ENCODE measurements at regions not wholly inside any gene's neighbourhood (a gene's known extent, or its start where the extent isn't known, plus 50 kb on each side); places are given as distances from the start of the nearest gene placed in this dataset.
A peak's percentile ranks its signal among the peaks of the same experiment; 100 is the strongest.

DNA sequence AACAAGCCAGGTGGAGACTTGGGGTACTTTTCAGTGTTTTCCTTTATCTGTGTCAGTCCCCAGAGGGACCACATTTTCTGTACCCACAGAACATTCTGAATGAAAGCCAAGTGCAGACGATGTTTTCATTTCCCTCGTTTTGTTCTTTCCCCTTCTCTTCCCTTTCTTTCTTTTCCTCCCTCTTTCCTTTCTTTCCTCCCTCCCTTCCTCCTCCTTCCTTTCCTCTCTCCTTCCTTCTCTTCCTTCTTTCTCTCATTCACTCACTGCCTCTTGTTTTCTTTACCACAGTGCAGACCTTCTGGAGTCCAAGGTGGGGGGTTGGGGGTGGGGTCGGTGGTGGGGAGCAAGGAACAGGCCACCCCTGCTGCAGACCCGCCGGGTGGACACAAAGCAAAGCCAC is 141.4 kb upstream of the MKI67 start:
- DNase-seq, result no peak
- H3K27me3 ChIP-seq (ENCODE audit: control insufficient read depth in 3 of 3, insufficient read depth in 3 of 3, low read length in 2 of 3), result peaks cover 0 to 38% (median 27%) of the 10 kb centered on the region in 3 donors
- H3K27ac ChIP-seq (ENCODE audit: low read depth in 1 of 2, low read length in 1 of 2), result no peak overlapping the region
- WGBS, 2 donors, result 31 to 53% methylated on average over 5 of the region's 5 CpGs
- no peaks in the 10 kb centered on the region for H3K4me1 ChIP-seq (ENCODE audit: control insufficient read depth in 5 of 5, insufficient read depth in 5 of 5, low read length in 5 of 5)
- no peaks in the 10 kb centered on the region for H3K9me3 ChIP-seq (ENCODE audit: control insufficient read depth in 4 of 4, insufficient read depth in 3 of 4, low read length in 3 of 4)
- TF ChIP-seq, protein P1, sequence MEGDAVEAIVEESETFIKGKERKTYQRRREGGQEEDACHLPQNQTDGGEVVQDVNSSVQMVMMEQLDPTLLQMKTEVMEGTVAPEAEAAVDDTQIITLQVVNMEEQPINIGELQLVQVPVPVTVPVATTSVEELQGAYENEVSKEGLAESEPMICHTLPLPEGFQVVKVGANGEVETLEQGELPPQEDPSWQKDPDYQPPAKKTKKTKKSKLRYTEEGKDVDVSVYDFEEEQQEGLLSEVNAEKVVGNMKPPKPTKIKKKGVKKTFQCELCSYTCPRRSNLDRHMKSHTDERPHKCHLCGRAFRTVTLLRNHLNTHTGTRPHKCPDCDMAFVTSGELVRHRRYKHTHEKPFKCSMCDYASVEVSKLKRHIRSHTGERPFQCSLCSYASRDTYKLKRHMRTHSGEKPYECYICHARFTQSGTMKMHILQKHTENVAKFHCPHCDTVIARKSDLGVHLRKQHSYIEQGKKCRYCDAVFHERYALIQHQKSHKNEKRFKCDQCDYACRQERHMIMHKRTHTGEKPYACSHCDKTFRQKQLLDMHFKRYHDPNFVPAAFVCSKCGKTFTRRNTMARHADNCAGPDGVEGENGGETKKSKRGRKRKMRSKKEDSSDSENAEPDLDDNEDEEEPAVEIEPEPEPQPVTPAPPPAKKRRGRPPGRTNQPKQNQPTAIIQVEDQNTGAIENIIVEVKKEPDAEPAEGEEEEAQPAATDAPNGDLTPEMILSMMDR (IDR thresholded peaks at IDR 0.05; ENCODE audit: control extremely low read depth, extremely low read depth), result no peak
- no peak overlapping the region for H3K9ac ChIP-seq (ENCODE audit: insufficient read depth in 1 of 2, low read length in 2 of 2)
- ATAC-seq (ENCODE audit: insufficient read depth, low FRiP score), result no peak
- H3K36me3 ChIP-seq (ENCODE audit: control insufficient read depth in 4 of 4, insufficient read depth in 4 of 4, low read length in 4 of 4), result no peaks in the 10 kb centered on the region
- no peak overlapping the region for H3K4me3 ChIP-seq

DNA sequence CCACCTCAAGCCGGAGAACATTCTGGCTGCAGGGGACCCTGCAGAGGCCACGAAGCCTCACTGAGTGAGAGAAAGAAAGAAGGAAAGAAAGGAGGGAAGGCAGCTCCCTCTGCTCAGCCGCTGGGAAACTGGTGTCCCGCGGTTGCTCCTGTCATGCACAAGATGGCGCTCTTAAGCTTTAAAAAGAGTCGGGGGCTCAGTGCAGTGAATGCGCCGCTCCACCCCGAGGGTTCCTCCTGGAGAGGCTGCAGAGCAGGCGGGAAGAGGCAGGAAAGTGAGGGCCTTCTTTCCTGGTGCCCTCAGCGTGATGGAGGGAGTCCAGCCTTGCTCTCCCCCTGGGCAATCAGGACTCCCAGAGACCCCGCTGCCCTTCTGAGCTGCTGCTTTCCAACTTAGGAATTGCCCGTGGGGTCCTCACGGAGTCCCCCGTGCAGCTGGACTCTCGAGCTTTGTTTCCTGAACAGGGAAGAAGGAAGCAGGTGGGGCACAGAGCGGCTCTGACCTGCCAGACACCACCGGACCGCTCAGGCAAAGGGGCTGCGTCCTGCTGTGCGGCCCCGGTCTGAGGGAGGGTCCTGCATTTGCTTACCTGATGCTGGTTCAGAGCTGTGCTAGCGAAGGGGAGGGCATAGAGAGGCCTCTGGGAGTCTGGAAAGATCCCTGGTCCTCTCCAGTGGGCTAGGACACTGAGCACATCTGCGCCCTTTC is 141.9 kb upstream of the MKI67 start:
- peak; percentile 74 to 80 (median 79) for DNase-seq
- H3K9me3 ChIP-seq (ENCODE audit: control insufficient read depth in 4 of 4, insufficient read depth in 3 of 4, low read length in 3 of 4), result no peaks in the 10 kb centered on the region
- H3K9ac ChIP-seq (ENCODE audit: insufficient read depth in 1 of 2, low read length in 2 of 2), result no peak overlapping the region
- 33 to 37% methylated on average over 25 of the region's 25 CpGs for WGBS, 2 donors
- ATAC-seq (ENCODE audit: insufficient read depth, low FRiP score), result no peak
- no peak overlapping the region for H3K27ac ChIP-seq (ENCODE audit: low read depth in 1 of 2, low read length in 1 of 2)
- H3K27me3 ChIP-seq (ENCODE audit: control insufficient read depth in 3 of 3, insufficient read depth in 3 of 3, low read length in 2 of 3), result peaks cover 0 to 35% (median 25%) of the 10 kb centered on the region in 3 donors
- no peaks in the 10 kb centered on the region for H3K36me3 ChIP-seq (ENCODE audit: control insufficient read depth in 4 of 4, insufficient read depth in 4 of 4, low read length in 4 of 4)
- H3K4me3 ChIP-seq, result no peak overlapping the region
- TF ChIP-seq, protein P1 (IDR thresholded peaks at IDR 0.05; ENCODE audit: control extremely low read depth, extremely low read depth), result no peak
- no peaks in the 10 kb centered on the region for H3K4me1 ChIP-seq (ENCODE audit: control insufficient read depth in 5 of 5, insufficient read depth in 5 of 5, low read length in 5 of 5)

DNA sequence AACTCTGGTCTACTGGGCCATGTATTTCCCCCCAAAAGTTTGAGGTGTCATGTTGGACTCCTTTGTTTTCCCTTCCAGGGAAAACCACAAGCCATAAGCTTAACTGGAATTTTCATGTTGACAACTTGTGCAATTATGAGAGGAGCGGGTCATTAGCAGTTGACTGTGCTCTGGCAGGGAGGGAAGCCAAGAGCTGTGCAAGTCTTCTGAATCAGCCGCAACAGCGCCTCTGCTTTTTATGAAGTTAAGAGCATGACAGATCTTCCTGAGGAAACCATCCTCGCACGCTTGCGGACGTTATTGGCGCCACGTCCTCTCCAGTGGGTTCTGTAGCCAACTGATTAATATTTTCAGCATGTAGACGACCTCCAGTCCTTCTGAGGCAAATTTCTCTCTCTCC is 148.7 kb upstream of the MKI67 start:
- TF ChIP-seq, protein P1 (IDR thresholded peaks at IDR 0.05; ENCODE audit: control extremely low read depth, extremely low read depth), result no peak
- no peak overlapping the region for H3K27ac ChIP-seq (ENCODE audit: low read depth in 1 of 2, low read length in 1 of 2)
- peaks cover 0 to 10% (median 0%) of the 10 kb centered on the region in 5 donors for H3K4me1 ChIP-seq (ENCODE audit: control insufficient read depth in 5 of 5, insufficient read depth in 5 of 5, low read length in 5 of 5)
- 20 to 22% methylated on average over 10 of the region's 10 CpGs for WGBS, 2 donors
- ATAC-seq (ENCODE audit: insufficient read depth, low FRiP score) (no peak), DNase-seq (peak; percentile 59 to 85 (median 70))
- H3K27me3 ChIP-seq (ENCODE audit: control insufficient read depth in 3 of 3, insufficient read depth in 3 of 3, low read length in 2 of 3), result peaks cover 3 to 13% (median 6%) of the 10 kb centered on the region in 3 donors
- H3K36me3 ChIP-seq (ENCODE audit: control insufficient read depth in 4 of 4, insufficient read depth in 4 of 4, low read length in 4 of 4), result no peaks in the 10 kb centered on the region
- peaks cover 0 to 3% (median 0%) of the 10 kb centered on the region in 4 donors for H3K9me3 ChIP-seq (ENCODE audit: control insufficient read depth in 4 of 4, insufficient read depth in 3 of 4, low read length in 3 of 4)
- no peak overlapping the region for H3K4me3 ChIP-seq
- H3K9ac ChIP-seq (ENCODE audit: insufficient read depth in 1 of 2, low read length in 2 of 2), result no peak overlapping the region

Measured in lung (tissue), 11 donors.